A673 (cell line): ENCODE measurements at regions not wholly inside any gene's neighbourhood (a gene's known extent, or its start where the extent isn't known, plus 50 kb on each side); places are given as distances from the start of the nearest gene placed in this dataset.
A peak's percentile ranks its signal among the peaks of the same experiment; 100 is the strongest.

Experiments
- BruUV-seq: library from RNA; stranded (reverse); fragments of 400-500 nt; replicated peaks from 2 replicates; lab custom pipeline; 2021; lab: Mats Ljungman, UMichigan
- CTCF ChIA-PET: fragments of 300-600 bp; sonication (Branson Sonifier 250); formaldehyde crosslinking; loops from one replicate; lab custom pipeline; 2022; ENCODE audit warnings: antibody characterized with exemption; lab: Charles Lee
- POLR2A ChIA-PET: fragments of 300-600 bp; sonication (Branson Sonifier 250); formaldehyde crosslinking; loops from one replicate; lab custom pipeline; 2022; ENCODE audit warnings: antibody characterized with exemption; ENCODE audit not compliant: low non-redundant PET; lab: Charles Lee
- DNase-seq: peaks from one replicate; pipeline ENCODE4 v3.0.0-alpha.2; 2015; ENCODE audit warnings: low spot score
- H3K27ac ChIP-seq: fragments of 200-600 bp; sonication (generic); 2 replicates; pipeline ENCODE4 v1.5.1; 2016; ENCODE audit warnings: mixed run types, low read depth, mild to moderate bottlenecking, mixed read lengths, antibody characterized with exemption, low read length; ENCODE audit not compliant: poor library complexity, severe bottlenecking
- H3K27me3 ChIP-seq: fragments of 200-600 bp; sonication (generic); replicated peaks from 2 replicates; pipeline ENCODE4 v1.6.1; 2017; ENCODE audit warnings: mixed run types, low read depth, mild to moderate bottlenecking, mixed read lengths, antibody characterized with exemption, low read length; ENCODE audit not compliant: insufficient read depth, poor library complexity
- H3K36me3 ChIP-seq: fragments of 200-600 bp; sonication (generic); 2 replicates; pipeline ENCODE4 v1.6.1; 2016; ENCODE audit warnings: mixed run types, mild to moderate bottlenecking, mixed read lengths, antibody characterized with exemption, low read length; ENCODE audit not compliant: insufficient read depth, poor library complexity, severe bottlenecking
- H3K4me1 ChIP-seq: fragments of 200-600 bp; sonication (generic); 2 replicates; pipeline ENCODE4 v1.6.1; 2017; ENCODE audit warnings: mixed run types, mild to moderate bottlenecking, mixed read lengths, antibody characterized with exemption, low read length; ENCODE audit not compliant: insufficient read depth, poor library complexity, severe bottlenecking
- H3K4me3 ChIP-seq: fragments of 200-600 bp; sonication (generic); 2 replicates; pipeline ENCODE4 v1.5.1; 2016; ENCODE audit warnings: low read depth, mixed run types, mild to moderate bottlenecking, mixed read lengths, low read length; ENCODE audit not compliant: poor library complexity, severe bottlenecking
- H3K9me3 ChIP-seq: fragments of 200-600 bp; sonication (generic); 2 replicates; pipeline ENCODE4 v1.6.1; 2016; ENCODE audit warnings: mixed run types, low read depth, mild to moderate bottlenecking, mixed read lengths, antibody characterized with exemption, low read length; ENCODE audit not compliant: poor library complexity, severe bottlenecking
- CTCF ChIP-seq: fragments of 300-800, 200-600 bp; sonication (generic); conservative IDR thresholded peaks from 2 replicates; pipeline ENCODE4 v1.5.1; 2017; ENCODE audit warnings: low read depth, mild to moderate bottlenecking, antibody characterized with exemption, low read length, moderate library complexity, mixed read lengths
- EZH2 ChIP-seq: fragments of 200-600 bp; sonication (generic); IDR thresholded peaks from 2 replicates; pipeline ENCODE4 v1.6.1; 2017; ENCODE audit warnings: borderline replicate concordance, low read depth, mild to moderate bottlenecking, mixed read lengths, antibody characterized with exemption, low read length; ENCODE audit not compliant: poor library complexity, severe bottlenecking
- intact Hi-C: fragments of 100-400 bp; cut with micrococcal nuclease; formaldehyde crosslinking; loops from one replicate; pipeline ENCODE4 v1.10.0; 2022; ENCODE audit not compliant: unreplicated experiment

- ChIA-PET POLR2A (no interaction called here), CTCF (no interaction called here)
- TF ChIP-seq EZH2: no peak
- no peak for TF ChIP-seq CTCF
- Histone ChIP-seq H3K9me3 (no peaks in the 10 kb centered on the region), H3K27ac (no peak overlapping the region), H3K36me3 (no peaks in the 10 kb centered on the region), H3K27me3 (no peaks in the 10 kb centered on the region), H3K4me1 (no peaks in the 10 kb centered on the region), H3K4me3 (no peak overlapping the region)
- DNase-seq: peak; percentile 5
- intact Hi-C loops: no loop called here
- BruUV-seq: no TSS peak
Measured at GRCh38 chr18:13982126-13982525, 66.8 kb upstream of the MC2R start.

- TF ChIP-seq EZH2: no peak
- TF ChIP-seq CTCF: no peak
- CTCF ChIA-PET: no interaction called here
Measured at GRCh38 chr18:13973061-13973575, 57.8 kb upstream of the MC2R start.

More at GRCh38 chr18:13973061-13973575, 57.8 kb upstream of the MC2R start:
- Histone ChIP-seq H3K9me3 (no peaks in the 10 kb centered on the region), H3K36me3 (no peaks in the 10 kb centered on the region), H3K4me1 (no peaks in the 10 kb centered on the region), H3K27ac (no peak overlapping the region), H3K27me3 (no peaks in the 10 kb centered on the region), H3K4me3 (no peak overlapping the region)
- no TSS peak for BruUV-seq
- DNase-seq: no peak
- intact Hi-C loops: no loop called here
- POLR2A ChIA-PET: no interaction called here
